ENCODE measurements at regions not wholly inside any gene's neighbourhood (a gene's known extent, or its start where the extent isn't known, plus 50 kb on each side); places are given as distances from the start of the nearest gene placed in this dataset.

DNA sequence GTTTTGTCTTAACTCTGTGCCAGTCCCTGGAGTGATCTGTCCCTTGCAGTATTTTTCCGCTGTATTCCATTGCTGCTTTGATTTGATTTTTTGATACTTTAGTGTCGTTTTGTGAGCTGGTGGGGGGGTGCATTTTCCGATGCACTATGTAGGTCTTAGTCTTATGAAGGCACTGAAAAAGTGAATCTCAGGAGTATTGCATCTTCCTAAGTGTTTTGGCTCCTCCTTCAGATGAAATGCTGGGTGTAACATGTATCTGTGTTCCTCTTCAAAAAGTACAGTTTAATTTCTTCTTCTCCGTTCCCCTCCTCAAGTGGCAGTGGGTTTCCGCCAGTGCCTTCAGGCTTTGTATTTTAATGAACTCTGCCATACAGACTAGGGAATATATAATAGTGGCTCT lies 580.7 kb upstream of the GJE1 start:
- Mint-ChIP-seq H3K27ac (ENCODE audit: unreplicated experiment) (no peak overlapping the region), H3K4me3 (ENCODE audit: unreplicated experiment) (no peak overlapping the region), H3K9me3 (ENCODE audit: unreplicated experiment) (peaks cover 14% of the 10 kb centered on the region), H3K4me1 (ENCODE audit: low read depth, unreplicated experiment) (no peaks in the 10 kb centered on the region), H3K27me3 (ENCODE audit: insufficient read depth, unreplicated experiment) (no peaks in the 10 kb centered on the region), H3K36me3 (ENCODE audit: insufficient read depth, unreplicated experiment) (no peaks in the 10 kb centered on the region)
- Histone ChIP-seq H3K27me3 (replicated peaks; ENCODE audit: control insufficient read depth, insufficient read depth, low read length) (no peaks in the 10 kb centered on the region), H3K36me3 (ENCODE audit: control insufficient read depth, insufficient read depth, low read length) (no peaks in the 10 kb centered on the region), H3K4me3 (ENCODE audit: low read depth, low read length) (no peak overlapping the region), H3K9me3 (no peaks in the 10 kb centered on the region; the same call in 1 of the 2 replicates), H3K4me1 (no peaks in the 10 kb centered on the region)
- ChIA-PET CTCF (no interaction called here), POLR2A (no interaction called here)
- DNase-seq, result no peak
- TF ChIP-seq, protein P1, sequence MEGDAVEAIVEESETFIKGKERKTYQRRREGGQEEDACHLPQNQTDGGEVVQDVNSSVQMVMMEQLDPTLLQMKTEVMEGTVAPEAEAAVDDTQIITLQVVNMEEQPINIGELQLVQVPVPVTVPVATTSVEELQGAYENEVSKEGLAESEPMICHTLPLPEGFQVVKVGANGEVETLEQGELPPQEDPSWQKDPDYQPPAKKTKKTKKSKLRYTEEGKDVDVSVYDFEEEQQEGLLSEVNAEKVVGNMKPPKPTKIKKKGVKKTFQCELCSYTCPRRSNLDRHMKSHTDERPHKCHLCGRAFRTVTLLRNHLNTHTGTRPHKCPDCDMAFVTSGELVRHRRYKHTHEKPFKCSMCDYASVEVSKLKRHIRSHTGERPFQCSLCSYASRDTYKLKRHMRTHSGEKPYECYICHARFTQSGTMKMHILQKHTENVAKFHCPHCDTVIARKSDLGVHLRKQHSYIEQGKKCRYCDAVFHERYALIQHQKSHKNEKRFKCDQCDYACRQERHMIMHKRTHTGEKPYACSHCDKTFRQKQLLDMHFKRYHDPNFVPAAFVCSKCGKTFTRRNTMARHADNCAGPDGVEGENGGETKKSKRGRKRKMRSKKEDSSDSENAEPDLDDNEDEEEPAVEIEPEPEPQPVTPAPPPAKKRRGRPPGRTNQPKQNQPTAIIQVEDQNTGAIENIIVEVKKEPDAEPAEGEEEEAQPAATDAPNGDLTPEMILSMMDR (IDR thresholded peaks at IDR 0.05; ENCODE audit: insufficient read depth in 1 of 2, low read depth in 1 of 2, low read length in 1 of 2, severe bottlenecking in 1 of 2, unreplicated experiment in 1 of 2), result no peak
- BruUV-seq (replicated peaks), result no TSS peak
- intact Hi-C loops (cut with micrococcal nuclease; ENCODE audit: unreplicated experiment), result no loop called here

DNA sequence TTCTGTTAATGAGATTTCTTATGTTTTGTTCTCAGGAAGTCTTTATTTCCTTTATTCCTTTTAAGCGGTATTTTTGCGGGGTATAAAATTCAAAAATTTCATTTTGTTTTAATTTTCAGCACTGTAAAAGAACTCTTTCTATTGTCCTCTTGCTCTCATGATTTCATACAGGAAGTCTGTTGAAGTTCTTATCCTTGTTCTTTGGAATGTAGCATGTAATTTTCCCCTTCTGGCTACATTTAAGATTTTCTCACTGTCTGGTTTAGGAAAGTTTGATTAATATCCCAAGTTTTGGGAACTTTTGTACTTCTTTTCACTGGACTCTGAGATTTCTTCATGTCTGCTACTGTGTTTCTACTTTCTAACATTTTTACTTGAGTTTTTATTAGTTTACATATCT lies 581.4 kb upstream of the GJE1 start:
- POLR2A ChIA-PET, result no interaction called here
- DNase-seq, result no peak
- H3K27ac Mint-ChIP-seq (ENCODE audit: unreplicated experiment), result no peak overlapping the region

DNA sequence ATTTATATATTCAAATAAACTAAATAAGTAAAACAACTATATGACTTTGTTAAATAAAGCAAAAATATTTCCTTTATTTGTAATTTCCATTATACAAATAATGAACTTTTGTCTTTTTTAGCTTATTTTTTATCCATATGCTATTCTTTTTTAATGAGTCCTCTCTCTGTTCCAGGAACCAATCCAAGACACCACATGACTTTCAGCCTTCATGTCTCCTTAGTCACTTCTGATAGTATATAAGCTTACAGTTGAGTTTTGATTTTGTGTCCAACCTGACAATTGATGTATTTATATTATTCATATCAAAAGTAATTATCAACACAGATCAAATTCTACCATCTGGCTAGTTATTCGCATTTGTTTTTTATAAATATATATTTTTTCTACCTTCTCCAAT lies 582.3 kb upstream of the GJE1 start:
- no TSS peak for BruUV-seq (replicated peaks)
- Histone ChIP-seq H3K9me3 (no peaks in the 10 kb centered on the region), H3K4me1 (no peaks in the 10 kb centered on the region), H3K36me3 (ENCODE audit: control insufficient read depth, insufficient read depth, low read length) (no peaks in the 10 kb centered on the region), H3K27me3 (replicated peaks; ENCODE audit: control insufficient read depth, insufficient read depth, low read length) (no peaks in the 10 kb centered on the region), H3K4me3 (ENCODE audit: low read depth, low read length) (no peak overlapping the region)
- intact Hi-C loops (cut with micrococcal nuclease; ENCODE audit: unreplicated experiment), result no loop called here
- POLR2A ChIA-PET, result no interaction called here
- Mint-ChIP-seq H3K9me3 (ENCODE audit: unreplicated experiment) (peaks cover 14% of the 10 kb centered on the region), H3K4me1 (ENCODE audit: low read depth, unreplicated experiment) (no peaks in the 10 kb centered on the region), H3K4me3 (ENCODE audit: unreplicated experiment) (no peak overlapping the region), H3K36me3 (ENCODE audit: insufficient read depth, unreplicated experiment) (no peaks in the 10 kb centered on the region), H3K27ac (ENCODE audit: unreplicated experiment) (no peak overlapping the region), H3K27me3 (ENCODE audit: insufficient read depth, unreplicated experiment) (no peaks in the 10 kb centered on the region)
- DNase-seq, result no peak
- CTCF ChIA-PET, result no interaction called here
- TF ChIP-seq, protein P1 (IDR thresholded peaks at IDR 0.05; ENCODE audit: insufficient read depth in 1 of 2, low read depth in 1 of 2, low read length in 1 of 2, severe bottlenecking in 1 of 2, unreplicated experiment in 1 of 2), result no peak

More for the DNA sequence above, 581.4 kb upstream of the GJE1 start:
- H3K4me3 Mint-ChIP-seq (ENCODE audit: unreplicated experiment), result no peak overlapping the region
- no peaks in the 10 kb centered on the region for H3K36me3 Mint-ChIP-seq (ENCODE audit: insufficient read depth, unreplicated experiment)
- H3K27me3 Mint-ChIP-seq (ENCODE audit: insufficient read depth, unreplicated experiment), result no peaks in the 10 kb centered on the region
- Histone ChIP-seq H3K9me3 (no peaks in the 10 kb centered on the region), H3K4me3 (ENCODE audit: low read depth, low read length) (no peak overlapping the region), H3K36me3 (ENCODE audit: control insufficient read depth, insufficient read depth, low read length) (no peaks in the 10 kb centered on the region), H3K4me1 (no peaks in the 10 kb centered on the region), H3K27me3 (replicated peaks; ENCODE audit: control insufficient read depth, insufficient read depth, low read length) (no peaks in the 10 kb centered on the region)
- H3K4me1 Mint-ChIP-seq (ENCODE audit: low read depth, unreplicated experiment), result no peaks in the 10 kb centered on the region
- H3K9me3 Mint-ChIP-seq (ENCODE audit: unreplicated experiment), result peaks cover 14% of the 10 kb centered on the region
- intact Hi-C loops (cut with micrococcal nuclease; ENCODE audit: unreplicated experiment), result no loop called here
- no TSS peak for BruUV-seq (replicated peaks)
- TF ChIP-seq, protein P1 (IDR thresholded peaks at IDR 0.05; ENCODE audit: insufficient read depth in 1 of 2, low read depth in 1 of 2, low read length in 1 of 2, severe bottlenecking in 1 of 2, unreplicated experiment in 1 of 2), result no peak
- CTCF ChIA-PET, result no interaction called here
